ENCODE measurements at regions not wholly inside any gene's neighbourhood (a gene's known extent, or its start where the extent isn't known, plus 50 kb on each side); places are given as distances from the start of the nearest gene placed in this dataset.

- RAD21 ChIA-PET (ENCODE audit: unreplicated experiment) = interaction anchor here (0.7 to 0.9 kb wide), 2 partner anchors 15 to 129 kb away, joined by 3 to 4 read pairs; no protein-coding TSS in a partner anchor
- no peak for FAIRE-seq
- TF ChIP-seq SREBF1 (IDR thresholded peaks at IDR 0.05; ENCODE audit: low read length) (no peak), CBX3 (IDR thresholded peaks at IDR 0.05; ENCODE audit: borderline replicate concordance, low read depth) (no peak), WRNIP1 (IDR thresholded peaks at IDR 0.05; ENCODE audit: borderline replicate concordance, low read depth, low read length) (no peak), JUNB (IDR thresholded peaks at IDR 0.05) (no peak), KDM1A (IDR thresholded peaks at IDR 0.05; ENCODE audit: borderline replicate concordance) (no peak), TAF1 (IDR thresholded peaks at IDR 0.05; ENCODE audit: borderline replicate concordance, low read depth, low read length) (no peak), ZNF207 (IDR thresholded peaks at IDR 0.05; ENCODE audit: borderline replicate concordance) (no peak), SIN3A (IDR thresholded peaks at IDR 0.05; ENCODE audit: low read depth, low read length) (no peak)
- TF ChIP-seq, protein P1, sequence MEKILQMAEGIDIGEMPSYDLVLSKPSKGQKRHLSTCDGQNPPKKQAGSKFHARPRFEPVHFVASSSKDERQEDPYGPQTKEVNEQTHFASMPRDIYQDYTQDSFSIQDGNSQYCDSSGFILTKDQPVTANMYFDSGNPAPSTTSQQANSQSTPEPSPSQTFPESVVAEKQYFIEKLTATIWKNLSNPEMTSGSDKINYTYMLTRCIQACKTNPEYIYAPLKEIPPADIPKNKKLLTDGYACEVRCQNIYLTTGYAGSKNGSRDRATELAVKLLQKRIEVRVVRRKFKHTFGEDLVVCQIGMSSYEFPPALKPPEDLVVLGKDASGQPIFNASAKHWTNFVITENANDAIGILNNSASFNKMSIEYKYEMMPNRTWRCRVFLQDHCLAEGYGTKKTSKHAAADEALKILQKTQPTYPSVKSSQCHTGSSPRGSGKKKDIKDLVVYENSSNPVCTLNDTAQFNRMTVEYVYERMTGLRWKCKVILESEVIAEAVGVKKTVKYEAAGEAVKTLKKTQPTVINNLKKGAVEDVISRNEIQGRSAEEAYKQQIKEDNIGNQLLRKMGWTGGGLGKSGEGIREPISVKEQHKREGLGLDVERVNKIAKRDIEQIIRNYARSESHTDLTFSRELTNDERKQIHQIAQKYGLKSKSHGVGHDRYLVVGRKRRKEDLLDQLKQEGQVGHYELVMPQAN (conservative IDR thresholded peaks at IDR 0.05) = no peak
- TF ChIP-seq, protein P2, sequence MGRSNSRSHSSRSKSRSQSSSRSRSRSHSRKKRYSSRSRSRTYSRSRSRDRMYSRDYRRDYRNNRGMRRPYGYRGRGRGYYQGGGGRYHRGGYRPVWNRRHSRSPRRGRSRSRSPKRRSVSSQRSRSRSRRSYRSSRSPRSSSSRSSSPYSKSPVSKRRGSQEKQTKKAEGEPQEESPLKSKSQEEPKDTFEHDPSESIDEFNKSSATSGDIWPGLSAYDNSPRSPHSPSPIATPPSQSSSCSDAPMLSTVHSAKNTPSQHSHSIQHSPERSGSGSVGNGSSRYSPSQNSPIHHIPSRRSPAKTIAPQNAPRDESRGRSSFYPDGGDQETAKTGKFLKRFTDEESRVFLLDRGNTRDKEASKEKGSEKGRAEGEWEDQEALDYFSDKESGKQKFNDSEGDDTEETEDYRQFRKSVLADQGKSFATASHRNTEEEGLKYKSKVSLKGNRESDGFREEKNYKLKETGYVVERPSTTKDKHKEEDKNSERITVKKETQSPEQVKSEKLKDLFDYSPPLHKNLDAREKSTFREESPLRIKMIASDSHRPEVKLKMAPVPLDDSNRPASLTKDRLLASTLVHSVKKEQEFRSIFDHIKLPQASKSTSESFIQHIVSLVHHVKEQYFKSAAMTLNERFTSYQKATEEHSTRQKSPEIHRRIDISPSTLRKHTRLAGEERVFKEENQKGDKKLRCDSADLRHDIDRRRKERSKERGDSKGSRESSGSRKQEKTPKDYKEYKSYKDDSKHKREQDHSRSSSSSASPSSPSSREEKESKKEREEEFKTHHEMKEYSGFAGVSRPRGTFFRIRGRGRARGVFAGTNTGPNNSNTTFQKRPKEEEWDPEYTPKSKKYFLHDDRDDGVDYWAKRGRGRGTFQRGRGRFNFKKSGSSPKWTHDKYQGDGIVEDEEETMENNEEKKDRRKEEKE (IDR thresholded peaks at IDR 0.05) = no peak
- CTCF ChIA-PET = interaction anchor here (1.0 to 1.3 kb wide), 2 partner anchors 9 to 177 kb away, joined by 5 to 7 read pairs; no protein-coding TSS in a partner anchor
- BruUV-seq (replicated peaks) = no TSS peak
- in situ Hi-C loops (cut with MboI) = no loop called here
- no peak for ATAC-seq
- no peak overlapping the region for H2AFZ ChIP-seq (ENCODE audit: control insufficient read depth, low read depth, low read length)
- WGBS (ENCODE audit: insufficient coverage, insufficient replicate concordance, low lambda C conversion rate, missing lambda C conversion rate) = 95% methylated on average over 4 of the region's 4 CpGs
- H3K9me3 ChIP-seq (replicated peaks; ENCODE audit: control insufficient read depth, insufficient read depth, low read length) = no peaks in the 10 kb centered on the region
- no peak overlapping the region for H3K27ac ChIP-seq (ENCODE audit: control insufficient read depth, insufficient read depth)
- no peaks in the 10 kb centered on the region for H4K20me1 ChIP-seq (ENCODE audit: control insufficient read depth, insufficient read depth)
- no peak overlapping the region for H3K4me3 ChIP-seq
- no peak overlapping the region for H3K4me2 ChIP-seq (ENCODE audit: control insufficient read depth, insufficient read depth)
- H3K27me3 ChIP-seq (replicated peaks in 1 of 2; ENCODE audit: control insufficient read depth in 2 of 2, insufficient read depth in 2 of 2, low read length in 1 of 2) = no peaks in the 10 kb centered on the region
- POLR2A ChIA-PET = interaction anchor here (1.1 kb wide), 1 partner anchor 9 kb away, joined by 3 read pairs; no protein-coding TSS in a partner anchor
- intact Hi-C loops (cut with micrococcal nuclease; ENCODE audit: unreplicated experiment) = no loop called here
- H3K36me3 ChIP-seq (ENCODE audit: control insufficient read depth in 2 of 2, insufficient read depth in 2 of 2, low read length in 1 of 2) = no peaks in the 10 kb centered on the region
- peaks cover 22% of the 10 kb centered on the region for H3K4me1 ChIP-seq (ENCODE audit: control insufficient read depth, insufficient read depth, low read length)
- H3K79me2 ChIP-seq (ENCODE audit: control insufficient read depth, insufficient read depth, low read length) = no peaks in the 10 kb centered on the region
- SMC1A ChIA-PET (ENCODE audit: uncharacterized antibody, unreplicated experiment) = interaction anchor here (0.6 to 1.4 kb wide), 5 partner anchors 8 to 52 kb away, joined by 3 to 4 read pairs (median 4); no protein-coding TSS in a partner anchor
- DNase-seq (ENCODE audit: low read depth, low spot score) = no peak
- H3K9ac ChIP-seq (ENCODE audit: control insufficient read depth, insufficient read depth, low read length) = no peak overlapping the region
Observed at GRCh38 chr10:110370006-110370405, 65.3 kb upstream of the SMNDC1 start.
